H54 (cell line): ENCODE measurements at regions not wholly inside any gene's neighbourhood (a gene's known extent, or its start where the extent isn't known, plus 50 kb on each side); places are given as distances from the start of the nearest gene placed in this dataset.

ENCODE experiments used
- DNase-seq: peaks from one replicate; pipeline ENCODE4 v3.0.0; 2011; ENCODE audit warnings: low spot score, mixed read lengths; ENCODE audit not compliant: insufficient read length
- FAIRE-seq: peaks from 3 replicates; lab custom pipeline; 2011; peaks lifted over from hg19 to GRCh38; lab: Jason Lieb, UNC
- POLR2A ChIP-seq: IDR thresholded peaks from 2 replicates; pipeline ENCODE4 v1.6.1; 2011; ENCODE audit warnings: low read depth, mild to moderate bottlenecking, low read length

DNA sequence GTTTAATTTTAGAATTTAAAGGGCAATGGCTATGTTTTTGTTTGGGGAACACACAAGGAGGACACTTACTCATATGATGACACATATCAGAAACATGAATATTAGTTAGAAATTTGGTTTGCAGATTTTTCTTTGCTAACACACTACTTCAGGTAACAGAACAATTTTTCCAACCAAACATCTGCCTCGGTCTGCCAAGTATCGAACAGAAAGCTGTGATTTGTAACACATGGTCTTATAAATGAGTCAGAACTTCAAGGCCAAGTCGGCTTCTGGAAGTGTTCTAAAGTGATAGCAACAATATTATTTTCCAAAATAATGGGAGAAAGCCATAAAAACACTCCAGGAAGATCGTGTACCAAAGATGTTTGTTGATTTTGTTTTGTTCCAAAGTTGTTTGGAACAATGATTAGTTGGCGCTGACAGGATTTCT lies 75.9 kb upstream of the PMFBP1 start:
- FAIRE-seq (no peak), DNase-seq (no peak)
- no peak for TF ChIP-seq POLR2A

DNA sequence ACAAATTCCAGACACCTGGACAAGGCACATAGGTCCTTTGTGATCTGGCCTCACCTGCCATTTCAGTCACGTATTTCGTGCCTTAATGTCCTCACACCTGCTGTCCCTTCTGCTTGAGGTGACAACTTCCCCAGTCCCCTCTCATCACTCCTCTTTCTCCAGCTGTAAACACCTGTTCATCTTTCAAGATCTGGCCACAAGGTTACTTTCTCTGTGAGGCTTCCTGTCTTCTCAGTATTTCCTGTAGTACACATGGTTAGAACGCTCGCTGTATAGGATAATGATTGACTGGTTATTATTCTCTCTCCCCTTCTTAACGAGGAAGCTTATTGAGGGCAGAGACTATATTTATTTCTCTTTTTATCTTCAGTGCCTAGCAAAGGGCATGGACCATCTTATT lies 74.5 kb upstream of the PMFBP1 start:
- TF ChIP-seq POLR2A = no peak
- no peak for DNase-seq
- FAIRE-seq = no peak

DNA sequence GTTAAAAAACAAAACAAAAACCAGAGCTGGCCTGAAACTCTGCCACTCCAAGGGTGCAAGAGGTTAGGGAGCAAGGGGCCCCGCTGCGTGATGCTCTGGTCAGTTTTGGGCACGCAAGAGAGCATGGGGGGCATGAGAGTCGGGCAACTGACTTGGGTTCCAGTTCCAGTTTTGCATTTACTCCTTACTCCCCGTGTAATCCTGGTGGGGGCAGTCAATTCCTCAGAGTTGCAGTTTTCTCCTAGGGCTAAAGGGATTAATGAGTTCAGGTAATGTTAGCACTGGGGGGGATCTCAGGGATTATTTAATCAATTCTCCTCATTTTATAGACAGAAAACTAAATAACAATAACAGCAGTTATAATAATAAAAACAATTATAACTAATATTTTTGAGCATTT lies 72.9 kb upstream of the PMFBP1 start:
- DNase-seq (no peak), FAIRE-seq (no peak)
- no peak for TF ChIP-seq POLR2A

DNA sequence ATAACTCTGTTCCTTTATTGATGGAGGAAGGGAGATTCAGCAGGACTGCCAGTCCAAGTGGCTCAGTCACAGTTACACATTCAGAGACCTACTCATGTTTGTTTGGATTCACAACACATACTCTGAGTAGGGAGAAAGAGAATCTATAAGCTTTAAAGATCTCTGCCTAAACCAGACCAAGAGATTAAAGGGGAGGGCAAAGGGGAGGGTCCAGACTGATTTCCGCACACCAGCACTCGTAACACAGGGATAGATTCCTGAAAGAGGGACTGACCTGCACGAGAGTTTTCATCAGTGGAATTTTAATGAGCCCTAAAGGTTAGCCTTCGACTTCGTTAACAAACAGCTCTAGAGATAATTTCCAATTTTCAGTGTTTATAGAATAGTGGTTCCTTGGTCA lies 71.7 kb upstream of the PMFBP1 start:
- no peak for FAIRE-seq
- TF ChIP-seq POLR2A = no peak
- DNase-seq = no peak

DNA sequence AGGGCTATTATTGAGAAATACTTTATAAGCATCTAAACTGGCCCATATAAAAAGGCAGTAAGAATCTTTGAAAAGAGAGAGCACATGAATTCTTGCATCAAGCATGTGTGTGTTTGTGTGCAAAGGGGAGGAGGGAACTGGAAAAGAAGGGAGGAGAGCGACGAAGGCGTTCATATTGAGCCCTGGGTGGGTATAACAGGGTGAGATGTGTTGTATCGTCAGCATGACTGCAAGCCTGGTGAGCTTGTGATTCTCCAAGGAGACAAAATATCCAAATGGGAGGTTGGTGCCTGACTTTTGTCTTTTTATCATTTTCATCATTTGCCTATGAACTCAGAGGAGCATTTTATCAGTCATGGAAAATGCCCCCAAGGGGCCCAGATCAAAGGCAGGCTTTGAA lies 70.8 kb upstream of the PMFBP1 start:
- DNase-seq (no peak), FAIRE-seq (no peak)
- no peak for TF ChIP-seq POLR2A

DNA sequence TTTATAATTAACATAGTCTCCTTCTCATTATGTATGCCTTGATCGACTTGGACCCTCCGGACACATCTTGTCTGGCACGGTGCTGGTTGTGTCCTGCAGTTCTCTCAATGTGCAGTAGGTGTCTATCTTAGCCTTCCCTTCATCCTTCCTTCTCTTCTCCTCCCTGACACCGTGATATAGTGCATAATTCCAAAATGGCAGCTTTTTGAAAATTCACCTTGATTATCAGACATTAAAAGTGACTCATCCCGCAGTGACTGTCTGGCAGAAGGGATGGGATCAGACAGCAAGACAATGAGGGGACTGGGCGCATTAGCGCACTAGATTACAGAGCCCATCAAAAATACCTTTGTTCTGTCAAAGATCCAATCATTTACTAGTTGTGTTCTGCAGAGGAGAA lies 70.0 kb upstream of the PMFBP1 start:
- DNase-seq (peak; percentile 17), FAIRE-seq (peak; percentile 92)
- TF ChIP-seq POLR2A = no peak

DNA sequence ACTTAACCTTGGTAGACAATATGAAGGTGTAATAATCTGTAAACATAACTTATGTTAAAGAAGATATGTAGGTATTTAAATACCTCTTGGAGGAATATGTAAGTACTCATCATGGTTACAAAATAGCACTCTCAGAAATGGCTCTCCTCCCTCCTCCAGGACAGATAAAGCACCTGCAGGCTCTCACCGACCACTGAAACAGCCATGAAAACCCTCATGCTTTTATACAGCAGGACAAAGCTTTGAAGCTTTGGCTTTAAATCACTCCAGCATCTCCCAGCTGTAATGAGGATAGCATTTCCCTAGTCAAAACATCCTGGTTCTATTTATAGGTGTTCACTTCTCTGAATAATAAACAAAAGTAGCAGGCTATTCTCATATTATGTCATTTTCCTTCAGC lies 69.1 kb upstream of the PMFBP1 start:
- FAIRE-seq = no peak

DNA sequence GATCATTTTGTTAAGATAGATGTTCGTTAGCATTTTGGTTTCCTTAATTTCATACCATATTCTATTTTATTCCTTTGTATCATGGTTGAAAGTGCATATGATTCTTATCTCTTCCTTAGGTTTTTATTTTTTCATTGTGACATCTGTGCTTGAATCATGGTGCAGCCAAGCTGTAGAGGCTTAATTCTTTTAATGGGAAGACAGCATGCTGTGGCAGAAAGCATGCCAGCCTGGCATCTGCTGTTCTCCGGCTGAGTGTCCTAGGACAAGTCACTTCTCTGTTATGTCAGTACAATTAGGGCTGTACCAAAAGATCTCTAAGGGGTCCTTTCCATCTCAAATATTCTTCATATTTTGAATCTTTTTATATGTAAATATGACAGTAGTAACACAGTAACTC lies 68.5 kb upstream of the PMFBP1 start:
- no peak for TF ChIP-seq POLR2A
- FAIRE-seq (no peak), DNase-seq (no peak)

More for the DNA sequence above, 69.1 kb upstream of the PMFBP1 start:
- TF ChIP-seq POLR2A = no peak
- no peak for DNase-seq

DNA sequence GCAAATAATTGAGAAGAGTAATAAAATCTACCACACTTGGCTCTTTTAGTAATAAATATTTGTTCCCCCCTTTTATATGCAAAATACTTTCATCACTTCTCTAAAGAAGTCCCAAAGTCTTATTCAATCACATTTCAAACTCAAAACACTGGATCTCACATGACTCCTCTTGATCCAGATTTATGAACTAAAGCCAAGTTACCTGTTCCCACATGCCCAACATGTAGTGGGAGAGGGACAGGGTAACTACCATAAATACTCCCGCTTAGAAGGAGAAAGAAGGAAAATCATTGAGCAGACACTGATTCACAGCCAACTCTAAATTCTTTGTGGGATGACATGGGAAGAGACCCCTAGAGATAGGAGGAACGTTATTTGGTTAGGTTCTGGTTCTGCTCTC lies 64.9 kb upstream of the PMFBP1 start:
- no peak for TF ChIP-seq POLR2A
- FAIRE-seq (no peak), DNase-seq (no peak)

DNA sequence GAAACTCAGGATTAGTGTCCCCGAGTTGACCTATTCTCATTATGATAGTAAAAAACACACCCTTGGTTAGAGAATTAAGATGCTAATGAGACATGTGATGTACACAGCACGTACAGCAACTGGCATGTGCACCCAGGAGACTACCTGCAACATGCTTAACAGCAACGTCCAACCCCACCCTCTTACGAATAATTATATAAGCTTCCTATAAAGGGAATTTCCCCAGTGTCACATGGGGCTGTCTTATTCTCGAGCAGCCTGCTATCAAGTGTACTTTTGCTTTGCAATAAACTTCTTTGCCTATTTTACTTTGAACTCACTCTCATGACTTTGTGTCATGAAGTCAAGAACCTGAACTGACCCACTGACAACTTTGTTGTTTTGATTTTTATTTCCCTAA lies 62.4 kb upstream of the PMFBP1 start:
- TF ChIP-seq POLR2A = no peak
- FAIRE-seq (peak; percentile 62), DNase-seq (no peak)

DNA sequence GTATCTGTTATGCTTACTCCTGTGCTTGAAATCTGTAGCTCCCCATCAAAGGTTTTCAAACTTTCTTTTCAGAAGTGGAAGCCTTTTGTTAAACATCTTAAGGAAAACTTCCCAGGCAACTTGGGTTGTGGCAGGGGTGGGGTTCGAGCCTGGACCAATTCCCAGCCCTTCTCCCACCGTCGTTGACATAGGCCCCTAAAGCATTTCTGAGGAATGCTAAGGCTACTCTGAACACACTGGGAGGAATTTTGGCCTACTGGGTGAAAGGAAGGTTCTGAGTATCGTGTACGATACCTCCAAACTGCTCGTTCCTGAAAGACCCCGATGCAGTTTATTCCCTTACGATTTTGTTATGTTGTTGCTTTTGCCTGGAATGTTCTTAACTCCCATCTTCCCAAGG lies 56.1 kb upstream of the PMFBP1 start:
- DNase-seq (no peak), FAIRE-seq (no peak)
- no peak for TF ChIP-seq POLR2A

DNA sequence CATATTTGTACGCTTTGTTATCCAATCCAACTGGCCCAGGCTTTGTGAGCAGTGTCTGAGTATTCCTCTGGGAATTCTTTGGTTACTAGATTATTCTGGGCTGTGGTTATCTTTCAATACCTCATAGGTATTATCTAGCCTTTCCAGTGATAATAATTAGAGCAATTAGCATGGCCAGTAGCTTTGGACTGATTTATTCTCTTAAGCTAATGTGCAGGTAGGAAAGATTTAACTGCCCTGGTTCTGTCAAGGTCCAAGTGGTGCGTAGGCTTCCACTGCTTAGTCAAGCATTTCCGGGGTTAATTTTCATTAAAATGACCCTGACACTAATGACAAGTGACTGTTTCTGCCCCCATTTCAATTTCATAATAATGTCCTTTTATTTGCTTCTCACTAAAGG lies 54.2 kb upstream of the PMFBP1 start:
- FAIRE-seq (no peak), DNase-seq (no peak)
- no peak for TF ChIP-seq POLR2A

DNA sequence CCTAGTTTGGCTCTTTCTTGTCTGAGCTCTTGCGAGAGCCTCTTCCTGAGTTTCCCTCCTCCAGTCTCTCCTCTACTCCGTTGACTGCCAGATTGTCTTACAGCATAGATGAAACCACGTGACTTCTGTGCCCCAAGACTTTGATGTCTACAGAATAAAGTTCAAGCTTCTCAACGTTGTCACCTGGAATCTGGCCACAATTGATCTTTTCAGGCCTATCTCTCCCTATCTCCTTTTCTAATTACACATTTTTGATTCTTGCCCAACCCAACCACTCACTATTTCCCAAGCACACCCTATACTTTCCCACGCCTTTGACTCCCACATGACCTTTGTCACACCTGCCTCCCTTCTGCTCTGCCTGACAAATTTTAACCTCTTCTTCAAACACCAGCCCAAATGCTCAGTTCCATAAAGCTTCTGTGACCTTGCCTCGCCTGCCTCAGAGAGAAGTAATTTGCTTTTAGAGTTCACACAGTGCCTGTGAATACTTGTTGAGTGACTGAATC lies 52.4 kb upstream of the PMFBP1 start:
- DNase-seq (no peak), FAIRE-seq (no peak)
- no peak for TF ChIP-seq POLR2A

DNA sequence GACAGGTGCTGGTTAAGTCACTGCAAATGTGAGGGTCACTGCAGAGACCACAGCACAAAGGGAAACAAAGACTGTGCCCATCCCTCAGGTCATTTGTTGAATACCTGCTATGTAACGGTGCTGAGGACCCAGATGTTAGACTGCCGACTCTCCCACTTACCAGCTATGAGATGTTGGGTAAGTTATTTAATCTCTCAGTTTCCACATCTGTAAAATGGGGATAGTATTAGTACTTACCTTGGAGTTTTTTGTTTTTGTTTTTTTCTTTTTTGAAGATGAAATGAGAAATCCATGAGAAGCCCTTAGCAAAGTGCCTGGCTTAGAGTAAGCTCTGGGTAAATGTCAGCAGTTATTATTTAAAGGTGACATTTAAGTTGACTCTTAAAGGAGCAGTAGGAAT lies 50.5 kb upstream of the PMFBP1 start:
- DNase-seq (no peak), FAIRE-seq (no peak)
- TF ChIP-seq POLR2A = no peak
